GM18505 (cell line): ENCODE measurements at regions not wholly inside any gene's neighbourhood (a gene's known extent, or its start where the extent isn't known, plus 50 kb on each side); places are given as distances from the start of the nearest gene placed in this dataset.

Source experiments
- ATAC-seq: cut with Tn5 transposase; IDR thresholded peaks from one replicate; pipeline ENCODE4 v1.9.1; 2021; ENCODE audit not compliant: unreplicated experiment
- POLR2A ChIP-seq: IDR thresholded peaks from 4 replicates; pipeline ENCODE4 v1.6.1; 2011; ENCODE audit warnings: borderline replicate concordance; ENCODE audit not compliant: insufficient read depth, insufficient read length; ENCODE audit errors: extremely low read depth

- no peak for ATAC-seq
- TF ChIP-seq POLR2A = no peak
Measured at GRCh38 chr16:86403085-86403484, 107.2 kb upstream of the FOXF1 start.

DNA sequence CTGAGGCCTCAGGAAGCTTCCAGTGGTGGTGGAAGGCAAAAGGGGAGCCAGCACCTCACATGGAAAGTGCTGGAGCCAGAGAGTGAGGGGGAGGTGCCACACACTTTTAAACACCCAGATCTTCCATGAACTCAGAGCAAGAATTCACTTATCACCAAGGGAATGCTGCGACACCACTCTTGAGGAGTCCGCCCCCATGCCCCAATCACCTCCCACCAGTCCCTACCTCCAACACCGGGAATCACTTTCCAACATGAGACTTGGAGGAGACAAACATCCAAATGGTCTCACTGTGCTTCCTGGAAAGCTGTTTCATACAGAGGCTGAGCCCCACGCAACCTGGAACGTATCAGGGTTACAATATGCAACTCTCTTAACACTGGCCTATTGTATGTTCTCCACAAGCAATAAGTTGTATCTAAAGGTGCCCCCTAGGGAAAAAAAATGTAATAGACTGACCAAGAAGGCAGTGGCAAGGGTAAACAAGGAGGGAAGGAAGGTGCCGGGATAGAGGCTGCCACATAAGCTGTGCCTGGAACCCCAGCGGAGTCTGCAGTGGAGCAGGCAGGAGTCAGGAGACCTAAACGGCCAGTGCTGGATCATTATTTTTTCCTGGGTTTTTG, 106.7 kb upstream of the FOXF1 start:
- ATAC-seq = no peak
- TF ChIP-seq POLR2A = no peak

DNA sequence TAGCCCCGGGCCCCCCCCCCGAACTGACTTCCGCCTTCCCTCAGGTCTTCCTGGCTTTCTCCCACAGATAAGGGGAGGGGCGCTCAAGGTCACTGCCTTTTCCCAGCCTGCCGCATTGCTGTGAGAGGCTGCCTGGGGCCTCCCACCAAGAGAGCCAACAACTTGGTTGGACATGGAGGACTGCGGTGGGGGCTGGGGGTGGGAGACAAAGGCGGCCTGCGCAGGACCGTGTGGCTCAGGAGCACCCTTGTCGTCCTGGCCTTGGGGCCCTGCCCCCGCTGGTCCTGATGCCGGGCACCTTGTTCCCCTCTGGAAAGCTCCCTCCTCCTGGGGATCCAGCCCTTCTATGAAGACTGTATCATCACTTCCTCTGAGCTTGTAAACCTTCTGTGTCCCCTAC, 105.6 kb upstream of the FOXF1 start:
- no peak for ATAC-seq
- TF ChIP-seq POLR2A = no peak

DNA sequence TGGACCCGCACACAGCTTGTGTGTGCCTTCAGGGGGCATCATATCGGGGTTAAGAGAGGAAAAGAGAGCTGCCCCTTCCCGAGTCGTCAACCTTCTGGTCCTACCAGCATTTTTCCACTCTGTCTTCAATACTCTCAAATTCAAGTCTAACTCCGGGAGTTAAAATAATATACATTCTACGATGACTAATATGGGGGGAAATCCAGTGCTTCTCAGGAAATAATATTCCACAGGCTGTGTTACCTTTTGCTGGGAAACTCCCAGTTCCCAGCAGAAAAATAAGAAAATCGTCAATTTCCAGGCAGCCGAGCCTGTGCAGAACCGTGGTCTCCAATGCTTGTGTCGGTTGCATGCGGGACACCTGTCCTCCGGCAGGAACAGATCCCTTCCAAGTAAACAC, 105.0 kb upstream of the FOXF1 start:
- TF ChIP-seq POLR2A = no peak
- no peak for ATAC-seq

GRCh38 chr16:86406056-86406455, 104.3 kb upstream of the FOXF1 start:
- ATAC-seq = no peak
- TF ChIP-seq POLR2A = no peak

GRCh38 chr16:86408685-86409084, 101.6 kb upstream of the FOXF1 start:
- no peak for ATAC-seq
- TF ChIP-seq POLR2A = no peak

DNA sequence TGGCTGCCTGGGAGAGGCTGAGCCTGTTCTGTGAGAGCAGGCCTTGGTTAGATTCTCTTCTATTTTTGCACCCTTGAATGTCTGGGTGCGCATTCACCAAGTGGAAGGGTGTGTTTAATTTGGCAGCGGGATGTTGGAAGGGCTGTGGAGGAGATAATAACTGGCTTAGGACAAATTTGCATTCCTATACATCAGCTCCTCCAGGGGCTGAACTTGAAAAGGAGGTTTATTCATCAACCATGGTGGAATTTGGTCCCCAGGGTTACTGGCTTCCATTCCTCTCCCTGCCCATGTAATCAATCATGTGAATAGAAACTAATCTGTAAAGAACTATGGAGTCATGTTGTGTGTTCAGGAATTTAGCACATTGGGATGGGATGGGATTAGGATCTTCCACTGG, 100.2 kb upstream of the FOXF1 start:
- no peak for TF ChIP-seq POLR2A
- no peak for ATAC-seq

GRCh38 chr16:86410529-86410928, 99.8 kb upstream of the FOXF1 start:
- ATAC-seq = no peak
- no peak for TF ChIP-seq POLR2A

DNA sequence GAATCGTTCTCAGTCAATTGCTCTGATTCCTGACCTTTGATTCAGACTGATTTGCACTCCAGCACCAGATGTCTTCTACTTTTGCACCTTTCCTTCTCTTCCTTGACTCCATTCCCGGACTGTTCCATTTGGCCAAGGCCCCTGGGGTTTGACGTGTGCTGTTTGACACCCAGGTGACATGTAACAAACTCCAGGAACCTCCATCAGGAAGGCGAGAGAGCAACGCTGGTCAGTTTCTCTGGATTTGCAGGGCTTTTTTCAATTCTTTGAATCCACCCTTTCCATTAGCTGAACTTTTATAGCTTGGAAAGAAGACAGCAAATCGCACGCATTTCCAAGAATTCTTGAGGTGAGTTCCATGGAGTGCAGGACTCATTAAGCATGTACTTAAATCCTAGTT, 98.4 kb upstream of the FOXF1 start:
- no peak for TF ChIP-seq POLR2A
- ATAC-seq = no peak

DNA sequence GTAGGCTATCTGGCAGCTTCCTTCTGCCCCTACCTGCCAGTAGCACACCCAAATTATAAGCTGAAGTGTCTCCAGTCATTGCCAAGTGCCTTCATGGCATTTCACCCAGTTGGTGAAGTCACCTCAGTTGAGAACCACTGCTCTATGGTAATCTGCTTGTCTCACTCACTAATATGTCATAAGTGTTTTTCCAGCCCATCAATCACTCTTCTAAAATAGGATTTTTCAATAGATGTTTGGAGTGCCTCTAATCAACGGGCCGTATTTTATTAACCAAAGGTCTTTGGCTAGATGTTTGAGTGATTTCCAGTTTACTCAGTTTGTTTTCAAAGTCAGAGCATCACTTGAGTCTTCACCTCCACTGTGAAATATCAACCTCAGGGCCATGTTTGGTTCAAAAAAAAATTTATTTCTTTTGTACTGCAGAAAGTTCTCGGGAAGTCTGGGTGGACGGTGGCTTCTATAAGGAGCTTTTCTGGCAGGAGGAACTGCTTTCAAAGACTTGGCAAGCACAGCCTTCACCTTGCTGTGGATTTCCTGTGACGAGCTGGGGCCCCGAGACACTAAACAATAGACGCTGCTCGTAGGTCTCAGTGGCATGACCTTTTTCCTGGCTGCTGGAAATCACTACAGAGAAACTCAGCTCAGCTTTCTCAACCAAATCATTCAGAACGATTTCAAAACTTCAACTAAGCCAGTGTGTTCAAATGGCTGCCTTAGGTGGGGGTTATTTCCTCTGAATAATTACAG, 95.2 kb upstream of the FOXF1 start:
- no peak for TF ChIP-seq POLR2A
- ATAC-seq = no peak

DNA sequence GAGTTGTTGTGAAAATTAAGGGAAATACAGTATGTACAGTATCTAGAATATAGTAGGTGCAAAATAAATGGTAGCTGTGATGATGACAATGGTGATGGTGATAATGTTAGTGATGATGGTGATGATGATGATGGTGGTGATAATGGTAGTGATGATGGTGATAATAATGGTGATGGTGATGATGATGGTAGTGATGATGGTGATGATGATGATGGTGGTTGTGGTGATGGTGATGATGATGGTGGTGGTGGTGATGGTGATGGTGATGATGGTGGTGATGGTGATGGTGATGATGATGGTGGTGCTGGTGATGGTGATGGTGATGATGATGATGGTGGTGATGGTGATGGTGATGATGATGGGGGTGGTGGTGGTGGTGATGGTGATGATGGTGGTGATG, 91.3 kb upstream of the FOXF1 start:
- ATAC-seq = no peak

DNA sequence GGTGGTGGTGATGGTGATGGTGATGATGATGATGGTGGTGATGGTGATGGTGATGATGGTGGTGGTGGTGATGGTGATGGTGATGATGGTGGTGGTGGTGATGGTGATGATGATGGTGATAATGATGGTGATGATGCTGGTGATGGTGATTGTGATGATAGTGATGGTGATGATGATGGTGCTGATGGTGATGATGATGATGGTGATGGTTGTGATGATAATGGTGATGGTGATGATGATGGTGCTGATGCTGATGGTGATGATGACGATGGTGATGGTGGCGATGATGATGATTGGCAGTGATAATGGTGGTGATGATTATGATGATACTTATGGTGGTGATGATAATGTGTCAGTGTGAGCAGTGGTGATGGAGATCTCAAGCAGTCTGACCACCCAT, 90.8 kb upstream of the FOXF1 start:
- no peak for ATAC-seq
- TF ChIP-seq POLR2A = no peak

More for the DNA sequence above, 91.3 kb upstream of the FOXF1 start:
- no peak for TF ChIP-seq POLR2A

DNA sequence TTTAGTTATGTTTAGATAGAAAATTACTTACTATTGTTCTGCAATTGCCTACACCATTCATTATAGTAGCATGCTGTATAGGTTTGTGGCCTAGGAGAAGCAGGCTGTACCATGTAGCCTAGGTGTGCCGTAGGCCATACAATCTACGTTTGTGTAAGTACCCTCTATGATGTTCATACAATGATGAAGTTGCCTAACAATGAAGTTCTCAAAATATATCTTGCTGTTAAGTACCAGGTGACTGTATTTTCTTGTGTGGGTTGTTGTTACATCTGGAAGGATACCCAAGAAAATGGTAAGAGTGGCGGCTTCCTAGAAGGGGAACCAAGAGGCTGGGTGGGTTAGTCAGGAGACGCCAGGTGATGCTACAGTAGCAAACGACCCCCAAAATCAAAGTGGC, 88.3 kb upstream of the FOXF1 start:
- no peak for ATAC-seq
- no peak for TF ChIP-seq POLR2A

- no peak for TF ChIP-seq POLR2A
- no peak for ATAC-seq
Measured at GRCh38 chr16:86424398-86424797, 85.9 kb upstream of the FOXF1 start.
